Endothelial cell of umbilical vein (primary cell): ENCODE measurements at regions not wholly inside any gene's neighbourhood (a gene's known extent, or its start where the extent isn't known, plus 50 kb on each side); places are given as distances from the start of the nearest gene placed in this dataset.
"Not testable (repeated sequence)": the region's sequence is repeated elsewhere in the genome, so short reads cannot be mapped to it uniquely, and the experiment has no call there.

ENCODE experiments used
- BruUV-seq: library from RNA; stranded (reverse); fragments of 400-500 nt; replicated peaks from 2 replicates; lab custom pipeline; 2021; lab: Mats Ljungman, UMichigan
- CTCF ChIA-PET: fragments of 300-600, 350-600 bp; sonication (Branson Sonifier 250); formaldehyde crosslinking; loops from one replicate; lab custom pipeline; 2021; ENCODE audit warnings: antibody characterized with exemption, inconsistent platforms; lab: Charles Lee
- POLR2A ChIA-PET: fragments of 300-600, 350-600 bp; sonication (Branson Sonifier 250); formaldehyde crosslinking; loops from one replicate; lab custom pipeline; 2021; ENCODE audit warnings: antibody characterized with exemption, inconsistent platforms; lab: Charles Lee
- DNase-seq: peaks from one replicate; pipeline ENCODE4 v3.0.0-alpha.2; 2011; ENCODE audit warnings: low read depth, low spot score
- FAIRE-seq: peaks from 2 replicates; lab custom pipeline; 2011; peaks lifted over from hg19 to GRCh38; lab: Jason Lieb, UNC
- H2AFZ ChIP-seq: 2 replicates; pipeline ENCODE4 v1.6.0; 2012; ENCODE audit warnings: low read depth, low read length, control low read depth, inconsistent platforms
- H3K27ac ChIP-seq: 2 replicates; pipeline ENCODE4 v1.5.1; 2011; ENCODE audit warnings: low read depth, mild to moderate bottlenecking, control low read depth, low read length, moderate library complexity; ENCODE audit not compliant: insufficient read depth
- H3K27me3 ChIP-seq, 2 experiments: 2 replicates each; pipeline versions ENCODE4 v1.6.0 to v1.6.1; 2011; ENCODE audit warnings: low read length in 2 of 2, mixed read lengths in 1 of 2; ENCODE audit not compliant: control insufficient read depth in 2 of 2, insufficient read depth in 2 of 2
- H3K36me3 ChIP-seq, 2 experiments: 2 replicates in 1 of 2; 3 replicates in 1 of 2; pipeline ENCODE4 v1.5.1; 2011; ENCODE audit warnings: low read length in 2 of 2, mild to moderate bottlenecking in 1 of 2, moderate library complexity in 1 of 2; ENCODE audit not compliant: control insufficient read depth in 2 of 2, insufficient read depth in 2 of 2; ENCODE audit errors: extremely low read depth in 1 of 2
- H3K4me1 ChIP-seq: 3 replicates; pipeline ENCODE4 v1.5.1; 2011; ENCODE audit warnings: mild to moderate bottlenecking, low read length; ENCODE audit not compliant: control insufficient read depth, insufficient read depth; ENCODE audit errors: extremely low read depth
- H3K4me2 ChIP-seq: 2 replicates; pipeline ENCODE4 v1.6.1; 2011; ENCODE audit warnings: low read length, control low read depth, mixed read lengths; ENCODE audit not compliant: insufficient read depth
- H3K4me3 ChIP-seq, 3 experiments: fragments of 200-600 bp in 1 of 3; sonication (generic), shearing (Covaris generic) in 1 of 3; replicated peaks in 1 of 3; 2 replicates each; pipeline ENCODE4 v1.5.1; 2011 to 2016; ENCODE audit warnings: control low read depth in 3 of 3, low read length in 3 of 3, mild to moderate bottlenecking in 2 of 3, inconsistent platforms in 1 of 3, low read depth in 1 of 3, moderate library complexity in 1 of 3; ENCODE audit not compliant: insufficient read depth in 1 of 3
- H3K79me2 ChIP-seq: 2 replicates; pipeline ENCODE4 v1.6.0; 2012; ENCODE audit warnings: low read length, inconsistent platforms; ENCODE audit not compliant: control insufficient read depth, insufficient read depth
- H3K9ac ChIP-seq: replicated peaks from 2 replicates; pipeline ENCODE3; 2011; ENCODE audit warnings: low read length, control low read depth; ENCODE audit not compliant: insufficient read depth; ENCODE audit errors: extremely low read depth
- H3K9me1 ChIP-seq: replicated peaks from 3 replicates; pipeline ENCODE4 v1.6.0; 2011; ENCODE audit warnings: mild to moderate bottlenecking, low read length; ENCODE audit not compliant: control insufficient read depth, insufficient read depth; ENCODE audit errors: extremely low read depth
- H3K9me3 ChIP-seq: replicated peaks from 2 replicates; pipeline ENCODE4 v1.5.1; 2012; ENCODE audit warnings: low read length, inconsistent platforms; ENCODE audit not compliant: control insufficient read depth, insufficient read depth
- H4K20me1 ChIP-seq: replicated peaks from 2 replicates; pipeline ENCODE3; 2011; ENCODE audit warnings: mild to moderate bottlenecking, low read length; ENCODE audit not compliant: control insufficient read depth, insufficient read depth; ENCODE audit errors: extremely low read depth
- dilution Hi-C: fragments of 300-500 bp; cut with MboI; formaldehyde crosslinking; loops from one replicate; pipeline ENCODE4 v1.15.0; 2019; ENCODE audit warnings: low sequenced_read_pairs; ENCODE audit not compliant: extremely low pct_ligation_motif_present
- intact Hi-C: fragments of 100-400 bp; cut with micrococcal nuclease; formaldehyde crosslinking; loops from one replicate; pipeline ENCODE4 v1.10.0; 2022

DNA sequence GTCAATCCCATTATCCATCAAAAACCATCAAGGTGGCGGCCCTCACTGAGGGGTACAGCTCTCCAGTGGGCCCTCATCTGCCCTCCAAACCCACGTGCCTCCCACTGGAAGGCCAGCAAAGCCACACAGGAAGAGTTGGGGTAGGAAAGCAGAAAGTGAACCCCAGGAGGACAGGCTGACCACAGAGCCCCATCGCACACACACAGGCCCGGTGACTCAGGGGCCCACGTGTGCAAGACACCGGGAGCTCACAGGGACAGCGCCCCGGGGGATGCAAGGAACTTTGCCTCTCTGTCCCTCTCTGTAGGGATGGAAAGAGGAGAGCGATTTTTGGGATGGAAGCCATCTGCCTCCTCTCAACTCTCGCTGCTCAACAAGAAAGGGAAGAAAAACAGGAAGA lies 85.0 kb upstream of the FRG2C start:
- H3K9me1 ChIP-seq, H4K20me1 ChIP-seq, H3K27ac ChIP-seq, BruUV-seq, H3K36me3 ChIP-seq, H2AFZ ChIP-seq, DNase-seq, intact Hi-C loops, dilution Hi-C loops, POLR2A ChIA-PET, H3K4me3 ChIP-seq, H3K4me2 ChIP-seq, FAIRE-seq, H3K9me3 ChIP-seq, H3K79me2 ChIP-seq, H3K9ac ChIP-seq, H3K27me3 ChIP-seq, H3K4me1 ChIP-seq: not testable (repeated sequence)
- CTCF ChIA-PET: interaction anchor here (0.6 to 1.5 kb wide), 5 partner anchors 41 to 387 kb away, joined by 3 to 19 read pairs (median 4); no protein-coding TSS in a partner anchor

DNA sequence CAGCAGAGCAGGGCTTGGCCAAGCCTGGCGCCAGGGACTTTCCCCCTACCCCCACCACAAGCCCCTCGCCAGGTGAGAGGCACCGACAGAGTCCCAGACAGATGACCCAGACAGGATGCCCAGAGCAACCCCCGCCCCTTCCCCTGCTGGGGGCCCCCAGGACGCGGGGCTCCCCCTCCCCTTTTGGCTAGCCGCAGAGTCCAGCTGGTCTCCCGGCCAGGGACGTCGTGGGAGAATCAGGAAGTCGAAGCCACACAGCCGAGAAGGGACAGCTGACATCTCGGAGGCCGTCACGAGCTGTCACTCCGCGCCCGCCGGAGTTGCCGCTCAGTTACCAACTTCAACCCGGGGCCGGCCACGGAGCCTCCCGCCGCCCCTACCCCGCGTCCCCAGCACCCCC lies 84.6 kb upstream of the FRG2C start:
- H3K27me3 ChIP-seq, H3K4me1 ChIP-seq, H3K79me2 ChIP-seq, BruUV-seq, FAIRE-seq, dilution Hi-C loops, H2AFZ ChIP-seq, H3K4me2 ChIP-seq, H3K9me3 ChIP-seq, POLR2A ChIA-PET, H3K9me1 ChIP-seq, H4K20me1 ChIP-seq, H3K27ac ChIP-seq, intact Hi-C loops, H3K36me3 ChIP-seq, H3K9ac ChIP-seq, H3K4me3 ChIP-seq, DNase-seq: not testable (repeated sequence)
- CTCF ChIA-PET: interaction anchor here (0.6 to 1.5 kb wide), 5 partner anchors 41 to 388 kb away, joined by 3 to 19 read pairs (median 4); no protein-coding TSS in a partner anchor
